Adrenal gland (tissue), 9 donors: ENCODE measurements at regions not wholly inside any gene's neighbourhood (a gene's known extent, or its start where the extent isn't known, plus 50 kb on each side); places are given as distances from the start of the nearest gene placed in this dataset.

ENCODE experiments used
- DNase-seq, 7 donors: peaks; one replicate each; pipeline ENCODE4 v3.0.0-alpha.2; 2019 to 2020
- H3K27ac ChIP-seq, 5 donors: fragments of 200-600 bp; sonication (generic) in 4 of 5; 1 replicate in 3 of 5; 2 replicates in 2 of 5; pipeline versions ENCODE4 v1.5.1 to v1.8.0; 2016 to 2020; ENCODE audit warnings: mild to moderate bottlenecking in 1 of 5
- H3K27me3 ChIP-seq: fragments of 200-600 bp; 2 replicates; pipeline ENCODE4 v1.8.0; 2021
- H3K36me3 ChIP-seq, 2 donors: fragments of 200-600 bp; replicated peaks in 1 of 2; 1 replicate in 1 of 2; 2 replicates in 1 of 2; pipeline versions ENCODE4 v1.5.1 to v1.8.0; 2018 to 2022
- H3K4me1 ChIP-seq, 2 donors: fragments of 200-600 bp; replicated peaks in 1 of 2; 1 replicate in 1 of 2; 2 replicates in 1 of 2; pipeline versions ENCODE4 v1.5.1 to v1.8.0; 2018 to 2021
- H3K4me3 ChIP-seq, 4 donors: fragments of 200-600 bp; sonication (generic) in 3 of 4; one replicate each; pipeline ENCODE4 v1.5.1; 2016 to 2018
- H3K9me3 ChIP-seq, 3 donors: fragments of 200-600 bp; sonication (generic) in 1 of 3; replicated peaks in 1 of 3; 1 replicate in 2 of 3; 2 replicates in 1 of 3; pipeline versions ENCODE4 v1.5.1 to v1.8.0; 2016 to 2021
- CTCF ChIP-seq, 6 experiments: fragments of 450-650 bp in 4 of 6; fragments of 200-600 bp in 2 of 6; sonication (generic) in 1 of 6; IDR thresholded peaks; 1 replicate in 5 of 6; 2 replicates in 1 of 6; pipeline versions ENCODE4 v1.5.1 to v1.8.0; 2016 to 2021; ENCODE audit warnings: antibody characterized with exemption in 6 of 6, mild to moderate bottlenecking in 2 of 6, moderate library complexity in 1 of 6
- POLR2A ChIP-seq, 2 donors: fragments of 450-650 bp; IDR thresholded peaks; one replicate each; pipeline ENCODE4 v1.6.1; 2017; ENCODE audit warnings: antibody characterized with exemption in 2 of 2, mild to moderate bottlenecking in 2 of 2, moderate library complexity in 1 of 2
- WGBS, 4 donors: extraction: QIAGEN DNeasy Blood & Tissue Kit in 2 of 4; methylation state at CpG; one replicate each; pipeline versions ENCODE4 v1.1.5 to v1.1.7; 2013 to 2017; 5-methylcytosine and 5-hydroxymethylcytosine counted together
- intact Hi-C, 2 donors: fragments of 100-400 bp; cut with DNase I; formaldehyde crosslinking; loops; one replicate each; pipeline versions ENCODE4 v1.14.1 to v1.15.0; 2022 to 2023
- donor health status: healthy with polysubstance abuse.
- donor health status: Bipolar disorder and iron deficiency.
- donor health status: DM: yes; HTN: yes; CAD: no.
- donor health status: DM: no; HTN: no; CAD: no.
- donor health status: DM: no; HTN: no; CAD: no.

- H3K4me3 ChIP-seq = no peak overlapping the region
- no peaks in the 10 kb centered on the region for H3K4me1 ChIP-seq
- no peaks in the 10 kb centered on the region for H3K9me3 ChIP-seq
- H3K36me3 ChIP-seq = no peaks in the 10 kb centered on the region
- WGBS, 4 donors = 70 to 91% (median 84%) methylated on average over 4 of the region's 4 CpGs
- TF ChIP-seq CTCF (IDR thresholded peaks at IDR 0.05) = no peak
- TF ChIP-seq POLR2A (IDR thresholded peaks at IDR 0.05) = no peak
- DNase-seq = no peak
- no peak overlapping the region for H3K27ac ChIP-seq
- no peaks in the 10 kb centered on the region for H3K27me3 ChIP-seq
- intact Hi-C loops = no loop called here
Measured at GRCh38 chr3:28933337-28933736, 347.5 kb upstream of the RBMS3 start.

GRCh38 chr3:28934126-28934813 lies 346.6 kb upstream of the RBMS3 start:
- H3K4me1 ChIP-seq = no peaks in the 10 kb centered on the region
- no peak overlapping the region for H3K27ac ChIP-seq
- no peak for DNase-seq
- H3K27me3 ChIP-seq = no peaks in the 10 kb centered on the region
- 67 to 83% (median 75%) methylated on average over 3 of the region's 3 CpGs for WGBS, 4 donors
- H3K36me3 ChIP-seq = no peaks in the 10 kb centered on the region
- no peak overlapping the region for H3K4me3 ChIP-seq
- no peak for TF ChIP-seq POLR2A (IDR thresholded peaks at IDR 0.05)
- no peak for TF ChIP-seq CTCF (IDR thresholded peaks at IDR 0.05)
- no peaks in the 10 kb centered on the region for H3K9me3 ChIP-seq
- intact Hi-C loops = no loop called here

- intact Hi-C loops = no loop called here
- no peak for DNase-seq
Measured at GRCh38 chr3:28935146-28935545, 345.7 kb upstream of the RBMS3 start.

GRCh38 chr3:28936154-28936553 lies 344.7 kb upstream of the RBMS3 start:
- Histone ChIP-seq H3K27me3 (no peaks in the 10 kb centered on the region), H3K27ac (no peak overlapping the region), H3K4me3 (no peak overlapping the region), H3K4me1 (peaks cover 0 to 12% of the 10 kb centered on the region in 2 donors), H3K36me3 (no peaks in the 10 kb centered on the region), H3K9me3 (no peaks in the 10 kb centered on the region)
- no peak for DNase-seq
- WGBS, 4 donors = 59 to 65% (median 61%) methylated on average over 2 of the region's 2 CpGs
- no peak for TF ChIP-seq POLR2A (IDR thresholded peaks at IDR 0.05)
- no peak for TF ChIP-seq CTCF (IDR thresholded peaks at IDR 0.05)
- intact Hi-C loops = no loop called here

More at GRCh38 chr3:28935146-28935545, 345.7 kb upstream of the RBMS3 start:
- Histone ChIP-seq H3K27ac (no peak overlapping the region), H3K4me3 (no peak overlapping the region), H3K9me3 (no peaks in the 10 kb centered on the region), H3K4me1 (peaks cover 0 to 2% of the 10 kb centered on the region in 2 donors), H3K36me3 (no peaks in the 10 kb centered on the region), H3K27me3 (no peaks in the 10 kb centered on the region)
- TF ChIP-seq POLR2A (IDR thresholded peaks at IDR 0.05) (no peak), CTCF (IDR thresholded peaks at IDR 0.05) (no peak)
- WGBS, 4 donors = 62 to 78% (median 67%) methylated on average over 2 of the region's 2 CpGs
